DMS 273 (cell line): ENCODE measurements at regions not wholly inside any gene's neighbourhood (a gene's known extent, or its start where the extent isn't known, plus 50 kb on each side); places are given as distances from the start of the nearest gene placed in this dataset.
"Not testable (repeated sequence)": the region's sequence is repeated elsewhere in the genome, so short reads cannot be mapped to it uniquely, and the experiment has no call there.

Source experiments
- DNase-seq: peaks from one replicate; lab custom pipeline; 2025; ENCODE audit not compliant: unreplicated experiment; lab: John Stamatoyannopoulos, UW

DNA sequence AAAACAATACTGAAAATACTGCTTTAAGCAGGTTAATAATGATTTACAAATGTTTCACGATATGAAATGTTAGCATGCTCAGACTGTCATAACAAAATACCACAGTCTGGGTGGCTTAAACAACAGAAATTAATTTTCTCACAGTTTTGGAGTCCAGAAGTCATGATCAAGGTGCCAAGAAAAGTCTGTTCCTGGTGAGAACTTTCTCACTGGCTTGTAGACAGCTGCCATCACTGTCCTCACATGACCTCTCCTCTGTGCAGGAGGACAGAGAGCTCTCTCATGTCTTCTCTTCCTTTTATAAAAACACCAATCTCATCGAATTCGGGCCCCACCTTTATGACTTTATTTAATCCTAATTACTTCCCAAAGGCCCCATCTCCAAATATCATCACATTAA is 426.7 kb downstream of the KLHL13 start:
- no peak for DNase-seq

DNA sequence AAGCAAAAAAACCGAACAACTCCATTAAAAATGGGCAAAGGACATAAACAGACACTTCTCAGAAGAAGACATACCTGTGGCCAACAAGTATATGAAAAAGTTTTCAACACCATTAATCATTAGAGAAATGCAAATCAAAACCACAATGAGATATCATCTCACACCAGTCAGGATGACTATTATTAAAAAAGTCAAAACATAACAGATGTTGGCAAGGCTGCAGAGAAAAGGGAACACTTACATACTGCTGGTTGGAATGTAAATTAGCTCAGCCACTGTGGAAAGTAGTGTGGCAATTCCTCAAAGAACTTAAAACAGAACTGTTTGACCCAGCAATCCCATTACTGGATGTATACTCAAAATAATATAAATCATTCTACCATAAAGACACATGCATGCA is 436.3 kb downstream of the KLHL13 start:
- DNase-seq: no peak

DNA sequence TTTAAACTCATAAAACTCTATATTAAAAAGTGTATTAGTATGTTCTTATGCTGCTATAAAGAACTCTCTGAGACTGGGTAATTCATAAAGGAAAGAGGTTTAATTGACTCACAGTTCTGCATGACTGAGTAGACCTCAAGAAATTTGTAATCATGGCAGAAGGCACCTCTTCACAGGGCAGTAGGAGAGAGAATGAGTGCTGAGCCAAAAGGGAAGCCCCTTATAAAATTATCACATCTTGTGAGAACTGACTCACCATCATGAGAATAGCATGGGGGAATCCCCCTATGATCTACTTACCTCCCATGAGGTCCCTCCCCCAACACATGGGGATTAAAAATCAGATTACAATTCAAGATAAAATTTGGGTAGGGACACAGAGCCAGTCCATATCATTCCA is 463.2 kb downstream of the KLHL13 start:
- DNase-seq: no peak

DNA sequence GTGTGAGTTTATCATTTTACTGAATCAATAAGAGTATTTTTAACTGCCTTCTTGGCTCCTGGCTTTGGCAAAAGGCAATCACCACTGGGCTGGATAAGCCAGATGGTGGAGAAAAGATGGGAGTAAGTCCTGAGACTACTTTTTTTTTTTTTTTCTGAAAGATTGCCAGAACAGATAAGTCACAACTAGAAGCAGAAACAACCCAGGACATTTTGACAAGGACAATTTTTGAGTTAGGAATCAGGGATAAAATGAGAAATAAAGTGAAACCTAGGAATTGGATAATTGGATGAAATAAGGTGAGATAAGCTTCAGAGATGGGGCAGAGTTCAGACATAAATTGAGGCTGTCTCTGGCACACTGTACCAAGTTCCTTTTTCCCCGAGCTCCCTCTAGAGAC is 471.0 kb downstream of the KLHL13 start:
- peak; percentile 25 for DNase-seq

DNA sequence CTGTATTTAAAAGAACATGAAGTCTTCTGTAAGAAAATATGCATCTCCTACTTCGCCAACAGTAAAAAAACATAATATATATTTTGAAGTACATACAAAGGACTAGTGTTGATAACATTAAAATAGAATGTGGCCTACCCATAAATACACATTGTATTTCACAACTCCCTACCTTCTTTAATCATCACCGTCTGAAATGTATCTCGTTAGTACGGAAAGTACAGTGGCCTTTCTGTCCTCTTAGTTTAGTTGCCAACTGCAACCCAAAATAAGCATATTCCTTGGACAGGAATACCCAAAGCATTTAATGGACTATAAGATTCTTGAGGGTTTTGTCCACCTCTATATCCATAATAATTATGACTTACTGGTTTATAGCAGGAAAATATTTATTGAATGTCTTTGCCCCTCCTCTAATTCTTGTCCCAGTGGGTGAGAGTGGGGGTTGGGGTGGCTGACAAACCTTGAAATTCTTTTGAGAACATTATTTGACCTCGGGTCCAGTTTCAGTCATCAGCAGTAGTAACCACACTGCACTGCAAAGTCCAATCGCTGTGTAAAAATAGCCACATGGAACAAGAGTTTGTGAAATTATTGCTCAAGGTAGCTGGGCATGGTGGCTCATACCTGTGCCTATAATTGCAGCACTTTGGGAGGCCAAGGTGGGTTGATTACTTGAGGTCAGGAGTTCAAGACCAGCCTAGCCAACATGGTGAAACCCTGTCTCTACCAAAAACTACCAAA is 474.5 kb downstream of the KLHL13 start:
- no peak for DNase-seq

DNA sequence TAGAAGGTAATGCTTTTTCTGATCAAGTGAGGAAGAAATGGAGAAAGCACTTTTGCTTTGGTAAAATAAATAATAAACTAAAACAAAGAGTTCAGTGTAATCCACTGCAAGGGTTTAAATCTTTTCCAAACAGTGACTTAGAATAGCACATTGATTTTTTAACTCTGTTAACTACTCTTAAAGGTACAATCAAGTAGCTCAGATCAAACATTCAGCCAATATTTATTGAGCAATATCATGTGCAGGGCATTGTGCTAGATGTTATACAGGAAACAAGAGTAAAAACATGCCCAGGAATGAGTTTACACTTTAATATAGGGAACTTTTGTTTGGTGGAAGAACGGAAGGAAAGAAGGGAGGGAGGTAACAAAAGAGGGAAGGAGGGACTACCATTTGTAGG is 479.8 kb downstream of the KLHL13 start:
- DNase-seq: no peak

DNA sequence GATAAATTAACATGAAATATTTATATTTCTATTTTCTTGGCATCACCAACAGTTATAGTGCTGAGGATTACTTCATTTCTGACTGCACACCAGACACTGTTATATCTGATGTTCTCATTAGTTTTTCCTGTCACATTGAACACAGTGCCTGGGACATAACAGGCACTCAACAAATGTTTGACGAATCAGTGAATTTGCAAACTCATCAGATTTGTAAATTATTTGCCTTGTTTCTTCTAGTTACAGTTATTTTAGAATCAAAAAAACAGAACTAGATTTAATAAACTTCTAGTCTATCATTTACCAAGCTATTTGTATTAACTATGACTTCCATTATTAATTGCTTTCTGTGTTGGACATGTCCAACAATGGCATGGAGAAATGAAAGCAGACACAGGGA is 483.3 kb downstream of the KLHL13 start:
- DNase-seq: no peak

DNA sequence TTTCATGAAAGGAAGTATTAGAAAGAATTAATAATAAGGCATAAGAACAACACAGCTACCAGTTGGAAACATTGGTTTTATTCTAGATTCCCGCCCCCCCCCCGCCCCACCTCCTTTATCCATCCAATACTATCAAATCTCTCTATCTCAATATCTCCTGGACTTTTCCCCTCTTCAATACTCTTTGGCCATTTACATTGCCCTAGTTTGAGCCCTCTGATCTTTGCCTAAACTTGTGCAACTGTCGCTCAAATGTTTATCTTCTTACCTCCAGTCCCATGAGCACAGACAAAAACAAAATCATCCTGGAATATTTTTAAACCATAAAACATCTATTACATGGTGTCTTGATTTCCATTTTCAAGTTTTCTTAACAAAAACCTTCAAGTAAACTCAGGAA is 488.2 kb downstream of the KLHL13 start:
- no peak for DNase-seq

DNA sequence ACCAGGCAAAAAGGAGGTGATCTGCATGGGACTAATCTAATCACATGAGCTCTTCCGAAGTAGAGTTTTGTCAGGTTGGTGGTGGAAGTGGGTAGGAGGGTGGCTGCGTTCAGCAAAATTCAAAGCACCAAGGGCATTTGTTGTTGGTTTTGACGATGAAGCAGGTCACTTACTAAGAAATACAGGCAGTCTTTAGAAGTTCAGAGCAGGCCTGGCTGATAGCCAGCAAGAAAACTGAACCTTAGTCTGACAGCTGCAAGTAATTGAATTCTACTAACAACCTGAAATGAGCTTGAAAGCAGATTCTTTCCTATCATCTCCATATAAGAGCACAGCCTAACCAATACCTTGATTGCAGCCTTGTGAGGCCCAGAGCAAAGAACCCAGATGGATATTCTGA is 505.8 kb downstream of the KLHL13 start:
- no peak for DNase-seq

DNA sequence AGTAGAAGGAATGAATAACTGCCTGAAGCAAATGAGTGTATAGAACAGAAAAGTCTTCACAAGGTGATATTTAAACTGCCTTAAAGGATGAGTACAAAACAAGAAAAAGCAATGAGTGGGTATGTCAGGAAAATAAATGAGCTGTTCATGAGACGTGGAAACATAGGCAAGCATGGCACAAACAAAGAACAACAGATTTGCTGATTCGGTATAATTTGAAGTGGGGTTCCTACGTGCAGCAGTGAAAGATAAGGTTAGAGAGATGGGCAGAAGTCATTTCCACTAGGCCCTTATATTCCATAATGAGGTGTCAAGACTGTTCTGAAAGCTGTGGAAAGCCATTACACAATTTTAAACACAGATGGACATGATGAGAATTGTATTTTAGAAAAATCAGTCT is 506.6 kb downstream of the KLHL13 start:
- no peak for DNase-seq

DNA sequence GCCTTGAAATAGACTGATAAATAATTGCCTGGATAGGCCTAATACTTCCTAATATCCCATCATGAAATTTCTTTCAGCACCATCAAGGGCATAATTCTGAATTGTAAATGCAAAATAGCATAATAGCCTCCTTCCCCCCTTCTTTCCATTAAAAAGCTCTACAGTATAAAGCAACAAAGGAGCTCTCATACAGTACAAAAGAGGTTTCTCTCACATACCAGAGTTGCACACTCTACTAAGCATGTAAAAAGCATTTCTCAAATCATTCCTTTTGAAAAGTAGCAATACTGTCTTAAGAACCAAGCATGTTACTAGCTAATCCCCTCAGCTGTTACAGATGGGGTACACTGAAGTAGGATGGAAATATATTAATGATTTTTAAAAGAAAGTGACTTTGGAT is 509.0 kb downstream of the KLHL13 start:
- no peak for DNase-seq

DNA sequence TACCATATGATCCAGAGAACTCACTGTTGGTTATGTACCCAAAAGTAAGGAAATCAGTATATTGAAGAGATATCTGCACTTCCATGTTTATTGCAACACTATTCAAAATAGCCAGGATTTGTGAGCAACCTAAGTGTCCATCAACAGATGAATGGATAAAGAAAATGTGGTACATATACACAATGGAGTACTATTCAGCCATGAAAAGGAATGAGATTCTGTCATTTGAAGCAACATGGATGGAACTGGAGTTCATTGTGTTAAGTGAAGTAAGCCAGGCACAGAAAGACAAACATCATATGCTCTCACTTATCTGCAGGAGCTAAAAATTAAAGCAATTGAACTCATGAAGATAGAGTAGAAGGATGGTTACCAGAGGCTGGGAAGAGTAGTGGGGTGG is 510.5 kb downstream of the KLHL13 start:
- DNase-seq: not testable (repeated sequence)

DNA sequence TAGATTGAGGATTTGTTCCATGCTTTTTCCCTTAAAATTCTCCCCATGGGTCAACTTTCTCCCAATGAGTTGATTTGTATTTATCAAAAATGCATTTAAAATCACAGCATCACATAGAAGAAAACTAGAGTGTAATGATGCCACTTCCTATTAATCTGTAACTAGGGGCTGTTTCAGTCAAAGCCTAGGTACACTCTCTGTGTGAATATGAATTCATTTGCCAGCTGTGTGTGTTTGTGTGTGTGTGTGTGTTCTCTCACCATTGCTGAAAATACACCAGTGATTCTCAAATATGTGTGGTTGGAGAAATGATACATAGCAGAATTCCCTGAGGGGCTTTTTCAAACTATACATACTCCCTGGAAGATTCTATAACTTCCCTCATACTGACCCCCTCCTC is 546.5 kb downstream of the KLHL13 start:
- DNase-seq: no peak

DNA sequence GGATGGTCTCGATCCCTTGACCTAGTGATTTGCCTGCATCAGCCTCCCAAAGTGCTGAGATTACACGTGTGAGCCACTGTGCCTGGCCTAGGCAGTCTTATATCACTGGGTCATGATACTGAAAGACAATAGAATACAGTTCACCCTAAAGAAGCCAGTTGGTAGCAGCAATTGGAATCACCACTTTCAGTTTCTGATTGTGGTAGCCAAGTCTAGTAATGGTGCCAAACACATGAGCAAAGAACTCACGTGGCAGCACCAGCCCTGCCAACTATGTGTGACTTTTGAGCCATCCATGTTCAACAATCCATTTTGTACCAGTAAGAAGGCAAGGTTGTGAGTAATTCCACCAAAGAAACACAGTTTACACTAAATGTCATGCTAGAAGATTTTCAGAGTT is 548.4 kb downstream of the KLHL13 start:
- DNase-seq: no peak

DNA sequence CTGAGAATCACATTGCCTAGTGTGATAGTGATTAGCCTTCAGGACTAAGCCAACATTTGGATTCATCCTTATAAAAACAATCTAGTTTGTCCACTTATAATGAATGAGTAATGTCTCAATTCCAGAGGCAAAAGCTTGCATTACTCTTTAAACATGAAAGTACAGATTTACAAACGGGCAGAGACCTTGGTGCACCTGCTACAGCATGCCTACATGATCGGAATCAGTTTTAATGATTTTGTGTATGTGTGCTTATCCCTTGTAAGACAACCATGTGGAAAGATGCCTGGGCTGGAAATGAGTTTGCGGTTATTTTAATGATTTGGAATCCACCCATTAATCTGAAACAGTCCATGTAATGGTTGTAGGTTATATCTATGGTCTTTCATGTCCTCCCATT is 572.7 kb downstream of the KLHL13 start:
- no peak for DNase-seq

DNA sequence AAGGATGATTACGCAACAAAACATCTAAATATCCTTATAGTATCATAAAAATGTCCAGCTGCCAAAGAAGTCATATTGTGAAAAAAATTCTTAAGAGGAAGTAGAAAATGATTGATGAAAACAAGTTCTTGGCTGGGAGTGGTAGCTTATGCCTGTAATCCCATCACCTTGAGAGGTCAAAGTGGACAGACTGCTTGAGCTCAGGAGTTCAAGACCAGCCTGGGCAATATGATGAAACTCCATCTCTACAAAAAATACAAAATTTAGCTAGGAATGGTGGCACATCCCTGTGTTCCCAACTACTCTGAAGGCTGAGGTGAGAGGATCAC is 577.6 kb downstream of the KLHL13 start:
- DNase-seq: no peak

DNA sequence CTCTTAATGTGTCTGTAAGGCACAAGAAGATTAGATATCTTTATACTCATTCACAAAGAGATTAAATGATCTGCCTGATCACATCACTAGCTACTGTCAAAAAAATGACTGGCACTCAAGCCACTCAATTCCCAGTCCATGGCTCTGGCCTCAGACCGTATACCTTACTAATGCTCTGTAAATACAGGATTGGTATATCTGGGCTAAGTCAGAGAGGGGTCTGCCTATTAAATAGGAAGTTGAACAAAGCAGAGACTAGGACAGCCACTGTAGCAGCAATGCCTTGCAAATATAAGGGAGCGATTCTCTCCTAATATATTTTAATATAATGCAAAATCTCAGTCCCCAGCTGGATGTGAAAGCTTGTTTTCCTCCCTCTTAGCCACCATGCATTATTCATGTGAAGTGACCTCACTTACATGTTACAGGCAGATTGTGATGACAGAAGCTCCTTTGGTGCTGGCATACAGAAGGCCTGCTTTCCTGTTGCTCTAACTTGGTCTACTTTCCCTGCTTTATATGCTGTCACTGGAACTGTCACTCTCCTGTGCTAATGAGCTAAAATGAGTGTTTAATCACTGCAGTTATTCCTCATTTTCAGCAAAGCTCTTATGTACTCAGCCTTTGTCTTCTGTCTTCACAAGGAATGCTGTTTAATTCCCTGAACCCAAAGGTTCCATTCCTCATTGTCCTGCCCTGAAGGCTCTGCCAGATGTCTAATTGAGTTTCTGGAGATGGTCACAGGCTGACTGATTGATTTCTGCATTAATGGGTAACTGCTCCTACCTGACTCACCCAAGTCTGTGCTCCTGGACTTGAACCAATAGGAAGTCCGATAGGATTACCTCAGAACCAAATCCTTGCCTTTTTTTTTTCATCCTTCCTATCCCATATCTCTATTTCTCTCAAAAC is 578.2 kb downstream of the KLHL13 start:
- DNase-seq: peak; percentile 7

DNA sequence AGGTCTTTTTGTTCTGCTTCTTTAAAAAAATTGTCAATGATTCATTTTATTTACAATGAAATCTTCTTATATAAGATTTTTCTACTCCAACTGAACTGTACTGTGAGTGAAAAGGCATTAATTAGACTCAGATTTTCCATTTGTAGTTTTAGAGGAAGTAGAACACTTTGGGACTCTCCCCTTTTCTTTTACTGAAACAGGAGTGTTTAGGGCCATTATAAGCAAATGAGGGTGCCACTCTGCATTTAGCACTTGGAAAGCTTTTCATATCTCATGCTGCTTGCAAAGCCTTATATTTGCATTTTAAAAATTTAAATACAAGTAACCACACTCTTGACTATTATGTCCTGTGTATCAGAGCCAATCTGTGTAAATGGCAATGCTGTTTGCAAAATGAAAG is 584.3 kb downstream of the KLHL13 start:
- DNase-seq: no peak

DNA sequence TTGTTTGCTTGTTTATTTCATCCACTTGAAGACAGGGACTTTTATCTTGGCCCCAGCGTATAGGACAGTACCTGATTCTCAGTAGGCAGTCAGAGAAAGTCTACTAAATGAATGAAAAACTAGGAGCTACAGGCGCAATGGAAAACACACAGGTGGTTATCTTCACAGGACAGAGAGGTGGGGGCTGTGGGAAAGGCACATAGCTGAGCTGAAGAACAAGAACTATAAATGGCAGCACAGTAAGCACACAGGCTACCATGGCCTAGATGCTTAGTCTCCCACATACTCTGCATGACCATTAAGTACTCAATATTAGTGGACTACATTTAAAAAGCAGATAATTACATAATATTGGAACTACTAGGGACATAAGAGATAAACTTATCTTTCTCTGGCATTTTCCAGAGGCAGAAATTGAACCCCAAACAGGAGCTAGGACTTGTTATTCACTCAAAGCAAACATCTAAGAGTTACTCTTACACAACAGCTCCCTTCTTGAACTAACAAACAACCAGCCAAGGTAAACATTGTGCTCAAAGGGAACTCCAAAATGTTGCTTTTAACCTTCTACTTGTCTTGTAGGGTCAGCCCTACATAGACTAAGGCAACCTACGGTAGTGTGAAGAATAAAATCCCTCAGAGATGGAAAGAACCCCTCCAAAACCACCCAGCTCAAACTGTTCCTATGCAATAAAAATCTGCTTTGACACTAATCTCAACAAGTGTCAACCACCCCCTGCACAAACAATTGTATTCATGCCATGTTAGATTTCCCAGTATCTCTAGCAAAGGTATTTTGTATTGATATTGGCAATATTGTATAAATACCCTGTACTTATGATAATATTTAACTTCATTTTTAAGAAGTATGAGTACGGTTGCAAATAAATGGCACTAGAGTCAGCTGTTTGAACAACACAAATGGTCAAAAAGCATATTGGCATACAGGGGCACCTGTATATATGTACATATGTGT is 593.6 kb downstream of the KLHL13 start:
- no peak for DNase-seq

DNA sequence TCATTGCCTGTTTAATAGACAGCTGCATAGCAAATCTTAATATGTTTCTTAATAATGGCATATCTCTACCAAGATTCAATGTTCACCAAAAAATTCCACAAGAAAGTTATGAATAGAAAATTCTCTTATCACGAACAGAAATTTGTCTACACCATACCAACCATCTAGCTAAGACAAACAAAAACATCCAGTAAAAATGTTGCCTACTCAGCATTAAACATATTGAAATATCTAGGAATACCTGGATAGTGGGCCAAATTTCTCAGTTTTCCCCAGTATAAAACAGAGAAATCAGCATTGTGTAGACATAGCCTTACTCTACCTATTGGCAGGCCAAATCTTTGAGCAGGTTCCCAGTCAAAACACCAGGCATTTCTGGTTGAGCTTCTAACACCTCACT is 598.6 kb downstream of the KLHL13 start:
- no peak for DNase-seq

DNA sequence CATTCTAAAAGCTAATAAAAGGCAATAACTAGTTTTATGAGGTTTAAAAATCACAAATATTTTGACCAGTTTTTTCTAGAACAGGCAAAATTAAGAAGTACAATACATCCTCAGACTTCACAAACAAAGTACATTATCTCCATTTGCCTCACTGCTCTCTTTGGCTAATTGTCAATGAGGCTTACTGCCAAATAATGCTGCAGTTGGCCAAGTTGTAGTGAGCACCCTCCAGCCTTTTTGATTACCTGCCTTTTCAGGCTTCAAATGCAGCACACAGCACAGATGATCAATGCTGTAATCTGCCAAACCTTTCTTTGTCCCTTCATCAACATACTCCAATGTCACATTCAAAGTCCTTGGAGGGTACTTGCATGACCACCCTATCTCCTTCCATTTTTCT is 605.2 kb downstream of the KLHL13 start:
- no peak for DNase-seq
